Panc1 (cell line): ENCODE measurements at regions not wholly inside any gene's neighbourhood (a gene's known extent, or its start where the extent isn't known, plus 50 kb on each side); places are given as distances from the start of the nearest gene placed in this dataset.

Experiments
- SIN3A ChIP-seq: IDR thresholded peaks from 2 replicates; pipeline ENCODE4 v1.6.1; 2012; ENCODE audit warnings: low read depth, mild to moderate bottlenecking, low read length, moderate library complexity, borderline replicate concordance; ENCODE audit not compliant: insufficient read depth
- TF ChIP-seq, protein P1 (sequence below): fragments of 450-650 bp; IDR thresholded peaks from 2 replicates; pipeline ENCODE4 v1.5.1; 2017; ENCODE audit warnings: mild to moderate bottlenecking

DNA sequence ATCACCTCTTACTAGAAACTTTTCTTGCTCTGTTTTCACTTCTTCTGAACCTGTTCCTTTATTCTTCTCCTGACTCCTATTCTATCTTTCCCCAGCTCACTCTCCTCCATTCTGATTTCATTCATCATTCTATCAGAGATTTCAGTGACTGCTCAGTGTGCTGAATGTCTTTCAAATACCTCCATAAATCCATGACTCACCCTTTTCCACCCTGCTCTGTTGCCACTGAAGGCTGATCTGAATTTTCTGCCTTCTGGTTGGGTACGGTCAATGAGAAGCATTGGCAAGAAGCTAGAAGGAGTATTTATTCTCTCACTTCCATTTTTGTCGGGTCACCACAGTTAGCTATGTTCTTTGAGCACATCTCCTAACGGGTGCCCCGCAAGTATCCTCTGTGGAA lies 265.9 kb downstream of the CBLL2 start:
- TF ChIP-seq SIN3A, result no peak
- TF ChIP-seq, protein P1, sequence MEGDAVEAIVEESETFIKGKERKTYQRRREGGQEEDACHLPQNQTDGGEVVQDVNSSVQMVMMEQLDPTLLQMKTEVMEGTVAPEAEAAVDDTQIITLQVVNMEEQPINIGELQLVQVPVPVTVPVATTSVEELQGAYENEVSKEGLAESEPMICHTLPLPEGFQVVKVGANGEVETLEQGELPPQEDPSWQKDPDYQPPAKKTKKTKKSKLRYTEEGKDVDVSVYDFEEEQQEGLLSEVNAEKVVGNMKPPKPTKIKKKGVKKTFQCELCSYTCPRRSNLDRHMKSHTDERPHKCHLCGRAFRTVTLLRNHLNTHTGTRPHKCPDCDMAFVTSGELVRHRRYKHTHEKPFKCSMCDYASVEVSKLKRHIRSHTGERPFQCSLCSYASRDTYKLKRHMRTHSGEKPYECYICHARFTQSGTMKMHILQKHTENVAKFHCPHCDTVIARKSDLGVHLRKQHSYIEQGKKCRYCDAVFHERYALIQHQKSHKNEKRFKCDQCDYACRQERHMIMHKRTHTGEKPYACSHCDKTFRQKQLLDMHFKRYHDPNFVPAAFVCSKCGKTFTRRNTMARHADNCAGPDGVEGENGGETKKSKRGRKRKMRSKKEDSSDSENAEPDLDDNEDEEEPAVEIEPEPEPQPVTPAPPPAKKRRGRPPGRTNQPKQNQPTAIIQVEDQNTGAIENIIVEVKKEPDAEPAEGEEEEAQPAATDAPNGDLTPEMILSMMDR, result no peak
